ENCODE measurements at regions not wholly inside any gene's neighbourhood (a gene's known extent, or its start where the extent isn't known, plus 50 kb on each side); places are given as distances from the start of the nearest gene placed in this dataset.

- ChIA-PET CTCF (no interaction called here), POLR2A (no interaction called here)
Observed at GRCh38 chr10:43801626-43802025, 152.9 kb upstream of the ZNF32 start.

- POLR2A ChIA-PET = no interaction called here
- CTCF ChIA-PET = no interaction called here
Observed at GRCh38 chr10:43801140-43801539, 152.5 kb upstream of the ZNF32 start.

GRCh38 chr10:43796781-43797180, 148.1 kb upstream of the ZNF32 start:
- POLR2A ChIA-PET = no interaction called here
- CTCF ChIA-PET = no interaction called here

GRCh38 chr10:43795639-43796038, 147.0 kb upstream of the ZNF32 start:
- POLR2A ChIA-PET = no interaction called here
- CTCF ChIA-PET = interaction anchor here (1.3 kb wide), 1 partner anchor 13 kb away, joined by 3 read pairs; no protein-coding TSS in a partner anchor

- ChIA-PET CTCF (interaction anchor here (1.3 kb wide), 1 partner anchor 13 kb away, joined by 3 read pairs; no protein-coding TSS in a partner anchor), POLR2A (no interaction called here)
Observed at GRCh38 chr10:43795093-43795492, 146.4 kb upstream of the ZNF32 start.

GRCh38 chr10:43794181-43794815, 145.6 kb upstream of the ZNF32 start:
- ChIA-PET CTCF (interaction anchor here (1.3 kb wide), 1 partner anchor 14 kb away, joined by 3 read pairs; no protein-coding TSS in a partner anchor), POLR2A (no interaction called here)

- CTCF ChIA-PET = no interaction called here
Observed at GRCh38 chr10:43793704-43794103, 145.0 kb upstream of the ZNF32 start.

GRCh38 chr10:43790147-43790546, 141.5 kb upstream of the ZNF32 start:
- CTCF ChIA-PET = no interaction called here
- POLR2A ChIA-PET = no interaction called here

More at GRCh38 chr10:43793704-43794103, 145.0 kb upstream of the ZNF32 start:
- POLR2A ChIA-PET = no interaction called here

GRCh38 chr10:43785252-43785651, 136.6 kb upstream of the ZNF32 start:
- ChIA-PET CTCF (interaction anchor here (0.8 to 1.5 kb wide), 2 partner anchors 15 to 96 kb away, joined by 4 to 6 read pairs; no protein-coding TSS in a partner anchor), POLR2A (no interaction called here)

- ChIA-PET CTCF (no interaction called here), POLR2A (no interaction called here)
Observed at GRCh38 chr10:43782814-43783213, 134.1 kb upstream of the ZNF32 start.

GRCh38 chr10:43781480-43782361, 133.0 kb upstream of the ZNF32 start:
- CTCF ChIA-PET = no interaction called here
- POLR2A ChIA-PET = no interaction called here

- ChIA-PET POLR2A (interaction anchor here (1.0 kb wide), 1 partner anchor 95 kb away, joined by 3 read pairs; no protein-coding TSS in a partner anchor), CTCF (interaction anchor here (0.6 kb wide), 1 partner anchor 12 kb away, joined by 3 read pairs; no protein-coding TSS in a partner anchor)
Observed at GRCh38 chr10:43778571-43778970, 129.9 kb upstream of the ZNF32 start.

GRCh38 chr10:43775384-43775783, 126.7 kb upstream of the ZNF32 start:
- POLR2A ChIA-PET = no interaction called here
- CTCF ChIA-PET = no interaction called here

- ChIA-PET CTCF (interaction anchor here (0.9 kb wide), 1 partner anchor 87 kb away, joined by 3 read pairs; no protein-coding TSS in a partner anchor), POLR2A (no interaction called here)
Observed at GRCh38 chr10:43774234-43774769, 125.6 kb upstream of the ZNF32 start.

GRCh38 chr10:43773736-43774135, 125.1 kb upstream of the ZNF32 start:
- POLR2A ChIA-PET = no interaction called here
- CTCF ChIA-PET = interaction anchor here (0.9 kb wide), 1 partner anchor 86 kb away, joined by 3 read pairs; no protein-coding TSS in a partner anchor

- ChIA-PET POLR2A (no interaction called here), CTCF (no interaction called here)
Observed at GRCh38 chr10:43772171-43772570, 123.5 kb upstream of the ZNF32 start.

GRCh38 chr10:43771675-43772074, 123.0 kb upstream of the ZNF32 start:
- CTCF ChIA-PET = no interaction called here
- POLR2A ChIA-PET = no interaction called here

- CTCF ChIA-PET = no interaction called here
- POLR2A ChIA-PET = no interaction called here
Observed at GRCh38 chr10:43765516-43765915, 116.8 kb upstream of the ZNF32 start.

- CTCF ChIA-PET = no interaction called here
- POLR2A ChIA-PET = no interaction called here
Observed at GRCh38 chr10:43763846-43764245, 115.2 kb upstream of the ZNF32 start.

- ChIA-PET CTCF (no interaction called here), POLR2A (no interaction called here)
Observed at GRCh38 chr10:43760514-43760913, 111.8 kb upstream of the ZNF32 start.

GRCh38 chr10:43759216-43759615, 110.5 kb upstream of the ZNF32 start:
- CTCF ChIA-PET = no interaction called here
- POLR2A ChIA-PET = no interaction called here

Data from activated CD8-positive, alpha-beta memory T cell treated with anti-CD3 and anti-CD28 coated beads for 36 hours (primary cell).